HG02981 (cell line): ENCODE measurements at regions not wholly inside any gene's neighbourhood (a gene's known extent, or its start where the extent isn't known, plus 50 kb on each side); places are given as distances from the start of the nearest gene placed in this dataset.

ENCODE experiments used
- ATAC-seq: cut with Tn5 transposase; IDR thresholded peaks from one replicate; pipeline ENCODE4 v1.9.1; 2021; ENCODE audit warnings: mild to moderate bottlenecking, moderate library complexity; ENCODE audit not compliant: unreplicated experiment

GRCh38 chr3:118267588-118267987 is 767.1 kb downstream of the IGSF11 start:
- no peak for ATAC-seq

- ATAC-seq = no peak
Measured at GRCh38 chr3:118269537-118270125, 765.0 kb downstream of the IGSF11 start.

- no peak for ATAC-seq
Measured at GRCh38 chr3:118272991-118273390, 761.7 kb downstream of the IGSF11 start.

GRCh38 chr3:118277814-118278213 is 756.8 kb downstream of the IGSF11 start:
- no peak for ATAC-seq

- ATAC-seq = no peak
Measured at GRCh38 chr3:118292841-118293240, 741.8 kb downstream of the IGSF11 start.

GRCh38 chr3:118298133-118298532 is 736.5 kb downstream of the IGSF11 start:
- no peak for ATAC-seq

GRCh38 chr3:118304557-118304956 is 730.1 kb downstream of the IGSF11 start:
- no peak for ATAC-seq

GRCh38 chr3:118332699-118333098 is 701.9 kb downstream of the IGSF11 start:
- ATAC-seq = no peak

- no peak for ATAC-seq
Measured at GRCh38 chr3:118337649-118338048, 697.0 kb downstream of the IGSF11 start.

GRCh38 chr3:118347396-118348168 is 687.1 kb downstream of the IGSF11 start:
- ATAC-seq = no peak

- no peak for ATAC-seq
Measured at GRCh38 chr3:118348169-118348557, 686.5 kb downstream of the IGSF11 start.

- ATAC-seq = no peak
Measured at GRCh38 chr3:118354556-118354955, 680.1 kb downstream of the IGSF11 start.

GRCh38 chr3:118369892-118370491 is 664.7 kb downstream of the IGSF11 start:
- ATAC-seq = no peak

- ATAC-seq = no peak
Measured at GRCh38 chr3:118380576-118380975, 654.1 kb downstream of the IGSF11 start.

- no peak for ATAC-seq
Measured at GRCh38 chr3:118396491-118396890, 638.2 kb downstream of the IGSF11 start.

GRCh38 chr3:118400086-118400485 is 634.6 kb downstream of the IGSF11 start:
- ATAC-seq = no peak

- no peak for ATAC-seq
Measured at GRCh38 chr3:118400886-118401285, 633.8 kb downstream of the IGSF11 start.

- ATAC-seq = no peak
Measured at GRCh38 chr3:118401887-118402286, 632.8 kb downstream of the IGSF11 start.

GRCh38 chr3:118402971-118403370 is 631.7 kb downstream of the IGSF11 start:
- ATAC-seq = no peak

GRCh38 chr3:118406562-118406961 is 628.1 kb downstream of the IGSF11 start:
- no peak for ATAC-seq

GRCh38 chr3:118408431-118408830 is 626.2 kb downstream of the IGSF11 start:
- no peak for ATAC-seq

GRCh38 chr3:118412503-118412902 is 622.1 kb downstream of the IGSF11 start:
- peak; percentile 61 for ATAC-seq
